Renal cortex interstitium (tissue), 11 donors: ENCODE measurements at regions not wholly inside any gene's neighbourhood (a gene's known extent, or its start where the extent isn't known, plus 50 kb on each side); places are given as distances from the start of the nearest gene placed in this dataset.

Experiments used
- DNase-seq, 11 donors: peaks; one replicate each; pipeline ENCODE4 v3.0.0-alpha.2; 2013; ENCODE audit warnings: low read depth in 9 of 11, low spot score in 4 of 11; ENCODE audit errors: extremely low read depth in 1 of 11

DNA sequence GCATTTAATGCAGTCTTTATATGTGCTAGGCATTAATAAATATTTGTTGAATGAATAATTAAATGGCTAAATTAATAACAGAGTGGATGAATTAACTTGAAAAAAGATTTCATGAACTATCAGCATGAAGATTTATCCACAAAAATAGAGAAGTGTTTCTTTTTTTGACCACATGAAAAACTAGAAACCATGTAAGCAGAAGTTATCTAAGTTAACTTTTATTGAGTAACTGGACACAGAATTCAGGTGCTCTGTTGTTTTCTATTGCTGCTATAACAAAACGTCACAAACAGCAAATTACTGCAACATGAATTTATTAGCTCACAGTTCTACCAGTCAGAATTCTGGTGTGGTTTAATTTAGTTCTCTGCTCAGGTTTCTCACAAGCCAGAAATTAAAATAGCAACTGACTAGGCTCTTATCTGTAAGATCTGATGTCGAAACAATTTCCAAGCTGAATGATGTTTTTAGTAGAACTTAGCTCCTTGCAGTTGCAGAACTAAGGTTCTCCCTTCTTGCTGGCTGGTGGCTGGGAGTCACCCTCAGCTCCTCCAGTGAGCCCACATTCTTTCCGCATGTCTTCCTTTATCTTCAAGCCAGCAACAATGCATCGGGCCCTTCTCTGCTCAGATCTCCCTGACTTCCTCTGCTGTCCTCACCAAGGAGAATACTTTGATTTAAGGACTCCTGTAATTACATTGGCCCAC, 810.2 kb upstream of the ALCAM start:
- no peak for DNase-seq

DNA sequence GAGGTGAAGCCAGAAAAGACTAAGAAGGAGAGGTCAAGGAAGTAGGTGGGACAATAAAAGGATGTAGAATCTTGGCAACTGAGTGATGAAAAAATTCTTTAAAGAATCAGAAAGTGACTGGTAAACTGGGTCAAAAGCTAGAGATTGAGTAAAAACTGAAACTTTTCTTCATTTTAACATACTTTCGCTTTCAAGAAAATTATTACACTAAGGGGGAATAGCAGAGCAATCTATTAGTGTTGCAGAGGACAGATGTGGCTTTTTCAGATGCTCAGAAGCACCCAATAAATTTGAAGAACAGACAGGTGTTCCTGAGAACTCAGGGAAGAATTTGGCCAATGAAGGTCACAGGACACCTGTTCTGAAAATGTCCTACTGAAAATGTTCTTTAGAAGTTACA, 805.4 kb upstream of the ALCAM start:
- DNase-seq, result no peak

DNA sequence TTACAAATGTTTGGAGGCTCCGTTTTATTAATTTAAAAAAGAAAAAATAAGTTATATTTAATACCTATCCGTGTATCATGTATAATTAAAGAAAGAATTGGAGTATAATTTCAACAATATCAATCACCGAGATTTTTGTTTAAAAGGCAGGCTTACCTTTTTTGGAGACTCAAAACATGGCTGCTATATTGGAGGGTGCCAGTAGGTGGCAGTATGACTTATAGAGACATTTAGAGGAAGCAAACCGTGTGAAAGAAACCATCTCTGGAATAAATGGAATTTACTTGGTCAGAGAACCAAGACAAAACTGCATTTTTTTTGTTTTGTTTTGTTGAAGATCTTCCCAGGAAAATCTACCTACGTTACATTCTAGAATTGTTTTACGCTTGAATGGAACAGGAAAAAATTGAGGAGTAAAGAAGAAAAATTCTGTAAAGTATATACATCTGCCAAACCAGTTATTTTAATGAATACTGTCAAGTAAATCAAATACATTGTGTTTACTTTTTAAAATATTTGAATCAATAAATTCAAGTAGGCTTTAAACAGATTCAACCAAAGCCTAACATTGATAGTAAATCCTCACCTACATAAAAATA, 802.6 kb upstream of the ALCAM start:
- DNase-seq, result peak in 2 of 11 donors; percentile 4 to 11

DNA sequence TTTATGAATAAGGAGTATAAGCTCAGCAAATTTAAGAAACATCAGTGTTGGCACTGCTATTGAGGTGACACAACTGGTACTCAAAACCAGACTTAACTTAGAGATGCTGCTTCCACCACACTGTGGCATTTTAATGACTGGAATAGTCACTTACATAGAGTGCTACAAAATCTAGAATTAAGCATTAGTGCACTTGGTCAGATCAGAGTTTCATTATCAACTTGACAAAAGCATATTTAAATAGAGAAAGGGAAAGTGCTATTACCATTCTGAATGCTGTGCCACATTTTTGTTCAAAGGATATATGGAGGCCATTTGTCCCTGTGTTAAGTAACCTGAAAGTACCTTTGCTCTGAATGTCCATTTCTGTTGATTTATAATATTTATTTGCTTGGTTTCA, 800.7 kb upstream of the ALCAM start:
- no peak for DNase-seq

DNA sequence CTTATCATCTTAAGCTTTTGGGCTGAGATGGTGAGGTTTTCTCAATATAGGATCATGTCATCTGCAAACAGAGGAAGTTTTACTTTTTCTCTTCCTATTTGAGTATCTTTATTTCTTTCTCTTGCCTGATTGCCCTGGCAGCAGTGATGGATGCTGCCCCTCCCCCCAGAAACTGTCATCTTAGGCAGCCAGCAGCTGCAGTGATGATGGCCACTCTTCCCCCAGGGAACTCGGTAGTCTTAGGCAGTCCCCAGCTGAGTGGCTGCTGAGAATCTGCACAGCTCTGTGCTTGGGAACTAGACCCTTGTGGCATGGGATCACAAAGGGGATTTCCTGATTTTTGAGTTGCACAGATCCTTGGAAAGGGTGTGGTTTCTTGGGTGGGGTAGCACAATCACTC, 791.1 kb upstream of the ALCAM start:
- no peak for DNase-seq

DNA sequence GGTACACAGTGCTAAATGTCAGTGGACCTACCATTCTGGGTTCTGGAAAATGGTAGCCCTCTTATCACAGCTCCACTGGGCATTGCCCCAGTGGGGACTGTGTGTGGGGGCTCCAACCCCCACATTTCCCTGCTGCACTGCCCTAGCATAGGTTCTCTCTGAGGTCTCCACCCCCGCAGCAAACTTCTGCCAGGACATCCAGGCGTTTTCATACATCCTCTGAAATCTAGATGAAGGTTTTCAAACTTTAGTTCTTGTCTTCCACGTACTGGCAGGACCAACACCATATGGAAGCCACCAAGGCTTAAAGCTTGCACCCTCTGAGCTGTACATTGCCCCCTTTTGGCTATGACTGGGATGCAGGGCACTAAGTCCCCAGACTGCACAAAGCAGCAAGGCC, 788.2 kb upstream of the ALCAM start:
- no peak for DNase-seq

DNA sequence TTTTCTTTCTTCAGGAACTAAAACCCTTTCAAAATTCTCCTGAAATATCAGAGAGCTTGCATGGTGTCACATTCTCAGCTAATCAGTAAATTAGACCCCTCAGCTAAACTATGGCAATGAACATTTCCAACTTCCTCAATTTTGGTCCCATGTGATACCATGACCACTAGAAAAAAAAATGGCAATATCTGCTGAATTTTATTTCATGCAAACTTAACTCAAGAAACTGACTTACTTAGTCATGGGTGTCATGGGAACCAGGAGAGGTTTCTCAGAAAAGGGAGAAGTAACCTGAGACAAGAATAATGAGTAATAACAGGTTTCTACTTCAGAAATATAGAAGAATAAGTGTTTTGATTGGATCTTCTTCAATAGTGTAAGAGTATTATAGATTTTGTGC, 784.6 kb upstream of the ALCAM start:
- no peak for DNase-seq

DNA sequence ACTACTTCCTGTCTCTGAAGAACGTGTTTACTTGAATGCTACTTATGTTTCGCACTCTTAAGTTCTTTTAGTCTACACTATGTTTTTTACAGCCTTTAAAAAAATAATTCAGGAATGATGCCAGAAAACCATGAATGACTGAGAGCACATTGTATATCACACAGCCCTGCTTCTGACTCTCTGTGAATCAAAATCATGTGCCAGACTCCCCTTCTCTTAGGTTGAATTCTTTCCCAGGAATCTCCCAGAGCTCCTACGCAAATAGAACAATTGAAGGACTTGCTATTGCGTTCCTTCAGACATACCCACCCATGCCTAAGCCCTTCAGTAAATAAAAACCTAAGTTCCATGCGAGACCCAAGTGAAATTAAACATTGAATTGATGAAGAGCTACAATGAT, 782.0 kb upstream of the ALCAM start:
- peak in 1 of 11 donors; percentile 0 for DNase-seq

DNA sequence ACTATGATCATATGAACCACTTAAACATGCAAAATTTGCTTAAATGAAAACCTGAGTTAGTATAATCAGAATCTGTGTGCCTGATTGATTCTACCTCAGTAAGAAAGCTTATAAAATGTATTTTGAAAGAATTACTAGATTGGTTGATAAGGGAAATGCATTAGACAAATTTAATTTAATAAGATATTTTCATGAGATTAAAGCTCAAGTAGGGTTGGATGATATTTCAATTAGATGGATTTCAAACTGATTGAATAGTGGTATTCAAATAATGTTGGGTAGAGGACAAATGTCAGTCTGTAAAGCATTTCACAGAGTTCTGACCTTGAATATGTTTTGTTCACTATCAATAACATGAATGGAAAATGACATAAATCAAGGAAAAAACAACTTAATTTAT, 780.4 kb upstream of the ALCAM start:
- no peak for DNase-seq

DNA sequence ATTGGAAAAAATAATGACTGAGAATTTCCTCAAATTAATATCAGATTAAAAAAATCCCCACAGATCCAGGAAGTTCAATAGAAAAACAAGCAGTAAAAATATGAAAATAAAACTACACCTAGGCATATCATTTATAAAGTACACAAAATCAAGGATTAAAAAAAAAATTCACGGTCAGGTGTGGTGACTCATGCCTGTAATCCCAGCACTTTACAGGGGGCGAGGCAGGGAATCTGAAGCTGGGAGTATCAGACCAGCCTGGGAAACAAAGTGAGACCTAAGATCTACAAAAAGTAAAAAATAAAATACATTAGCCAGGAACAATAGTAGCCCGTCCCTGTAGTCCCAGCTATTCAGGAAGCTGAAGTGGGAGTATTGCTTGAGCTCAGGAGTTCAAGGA, 778.3 kb upstream of the ALCAM start:
- DNase-seq, result no peak

DNA sequence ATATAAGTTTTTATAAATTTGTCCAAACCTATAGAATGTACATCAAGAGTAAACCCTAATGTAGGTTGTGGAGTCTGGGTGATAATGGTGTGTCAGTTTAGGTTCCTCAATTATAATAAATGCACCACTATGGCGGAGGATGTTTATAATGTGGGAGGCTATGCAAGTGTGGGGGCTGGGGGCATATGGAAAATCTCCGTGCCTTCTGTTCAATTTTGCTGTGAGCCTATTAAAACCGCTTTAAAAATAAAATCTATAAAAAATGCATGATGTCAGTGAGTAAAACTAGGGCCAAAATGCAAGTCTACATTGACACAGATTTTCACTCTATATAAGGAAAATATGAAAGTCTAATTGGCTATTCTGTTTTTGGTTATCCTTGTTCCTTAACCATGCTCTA, 774.9 kb upstream of the ALCAM start:
- DNase-seq, result no peak

DNA sequence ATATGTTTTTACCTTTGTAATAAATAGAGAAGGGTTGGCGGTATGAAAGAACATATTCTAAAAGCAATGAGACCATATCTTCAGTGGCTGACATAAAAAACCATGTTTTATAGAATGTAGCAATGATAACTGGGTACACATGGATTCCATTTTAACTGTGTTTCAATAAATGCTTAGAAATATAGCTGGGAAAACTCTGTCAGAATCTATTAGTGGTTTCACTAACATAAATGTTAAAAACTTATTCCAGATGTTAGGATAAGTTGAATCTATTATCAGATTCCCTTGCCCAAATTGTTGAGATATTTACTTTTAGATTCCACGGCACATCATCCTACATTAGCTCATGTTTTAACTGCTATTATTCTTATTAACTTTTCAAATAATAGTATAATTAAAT, 772.2 kb upstream of the ALCAM start:
- no peak for DNase-seq

DNA sequence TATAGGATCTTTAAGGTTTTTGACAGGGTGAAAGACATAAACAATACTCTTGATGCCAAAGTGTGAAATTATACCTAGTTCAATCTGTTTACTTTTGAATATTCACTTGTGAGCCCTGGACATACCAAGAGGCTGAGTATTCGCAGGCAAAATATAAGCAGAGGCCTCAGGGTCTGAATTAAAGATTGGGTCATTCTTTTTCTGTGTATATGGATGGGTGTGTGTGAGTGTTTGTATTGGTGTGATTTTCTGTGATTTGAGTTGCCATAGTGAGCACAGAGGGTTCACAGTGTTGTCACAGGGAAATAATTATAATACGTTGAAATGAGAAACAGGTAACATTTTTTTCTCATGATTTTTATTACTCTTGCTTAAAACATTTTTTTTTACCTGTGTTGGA, 770.7 kb upstream of the ALCAM start:
- no peak for DNase-seq

DNA sequence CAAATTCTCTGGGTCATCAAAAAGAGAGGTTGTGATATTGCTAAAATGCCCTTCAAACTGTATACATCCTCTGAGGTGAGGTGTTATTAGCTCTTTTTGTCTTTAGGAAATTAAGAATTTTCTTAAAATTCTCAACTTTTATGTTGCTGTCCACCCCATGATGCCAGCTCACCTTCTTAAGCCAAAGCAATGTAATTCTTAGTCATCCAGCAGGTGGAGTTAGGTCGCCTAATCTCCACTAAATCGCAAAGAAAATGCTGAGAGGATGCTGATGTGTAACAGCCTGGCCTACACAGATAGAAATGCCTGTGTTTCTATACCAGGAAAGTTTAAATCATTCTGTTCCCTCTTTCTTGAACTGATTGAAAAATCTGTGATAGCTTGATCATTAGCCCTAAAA, 770.2 kb upstream of the ALCAM start:
- DNase-seq, result peak in 9 of 11 donors; percentile 17 to 41 (median 26)

DNA sequence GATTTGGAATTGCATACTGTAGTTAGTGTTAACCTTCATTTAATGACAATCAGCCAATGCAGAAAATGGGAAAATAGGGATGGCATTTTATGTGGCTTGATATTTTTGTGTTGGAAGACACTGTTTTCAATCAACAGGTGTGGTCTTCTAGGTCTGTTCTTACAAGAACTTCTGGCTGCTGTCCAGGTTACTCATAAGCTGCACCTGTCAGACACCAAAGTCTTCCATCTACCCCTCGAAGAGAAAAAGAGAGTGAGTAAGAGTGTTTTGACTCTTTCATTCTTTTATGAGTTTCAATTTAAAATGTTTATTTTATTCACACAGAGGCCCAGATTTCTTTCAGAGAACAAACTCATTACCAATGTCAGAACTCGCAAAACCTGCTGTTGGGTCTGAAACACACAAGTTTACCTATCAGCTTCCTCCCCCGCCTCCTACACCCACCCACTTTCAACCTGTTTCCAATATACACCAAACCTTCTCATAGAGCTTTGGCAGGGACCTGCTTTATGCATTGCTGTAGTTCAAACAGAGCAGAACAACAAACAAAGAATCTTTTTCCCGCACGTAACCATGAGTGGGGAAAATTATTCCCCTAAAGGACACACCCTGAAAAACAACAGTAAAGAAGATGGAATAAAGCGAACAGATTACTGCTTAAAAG, 767.7 kb upstream of the ALCAM start:
- DNase-seq, result no peak

DNA sequence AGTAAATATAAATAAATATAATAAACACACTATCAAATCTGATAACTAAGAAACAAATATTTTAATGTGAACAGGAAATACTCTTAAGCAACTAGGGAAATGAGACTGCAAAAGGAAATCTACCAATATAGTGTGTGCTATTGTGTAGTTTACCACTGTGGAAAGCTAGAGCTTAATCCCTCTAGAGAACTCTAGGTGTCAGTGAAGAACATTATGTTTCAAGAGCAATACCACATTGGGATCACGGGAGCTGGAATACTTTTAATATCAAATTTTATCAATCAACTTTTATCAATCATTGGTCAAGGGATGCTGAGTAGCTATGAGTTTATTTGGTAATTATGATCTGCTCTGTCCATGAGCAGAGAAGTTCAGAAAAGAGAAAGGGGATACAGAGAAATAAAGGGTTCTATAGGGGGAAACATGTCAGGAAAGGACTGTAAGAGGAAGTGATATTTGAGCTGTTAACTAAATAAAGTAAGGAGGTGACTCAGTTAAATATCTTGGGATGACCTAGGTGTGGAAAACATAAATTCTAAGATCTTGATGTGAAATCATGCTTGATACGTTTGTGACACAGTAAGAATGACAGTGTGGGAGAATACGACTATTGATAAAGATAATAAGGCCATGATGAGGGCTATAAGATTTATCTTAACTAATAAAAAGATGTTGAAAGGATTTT, 762.2 kb upstream of the ALCAM start:
- peak in 2 of 11 donors; percentile 9 to 14 for DNase-seq

DNA sequence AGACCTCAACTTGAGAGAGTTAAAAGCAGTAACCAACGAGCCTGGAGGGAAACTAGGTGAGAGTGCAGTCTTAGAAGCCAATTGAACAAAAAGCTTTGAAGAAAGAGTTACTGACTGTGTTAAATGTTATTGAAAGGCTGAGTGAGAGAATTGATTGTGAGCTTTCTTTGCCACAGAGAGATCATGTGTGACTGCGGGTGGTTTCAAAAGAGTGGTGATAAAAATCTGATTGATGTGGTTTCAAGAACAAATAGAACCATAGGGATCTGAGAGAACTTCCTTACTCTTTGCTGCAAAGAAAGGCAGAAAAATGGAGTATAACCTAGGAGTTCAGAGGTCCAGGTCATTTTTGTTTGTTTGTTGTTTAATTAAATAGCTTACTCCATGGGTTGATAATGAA, 759.9 kb upstream of the ALCAM start:
- no peak for DNase-seq

DNA sequence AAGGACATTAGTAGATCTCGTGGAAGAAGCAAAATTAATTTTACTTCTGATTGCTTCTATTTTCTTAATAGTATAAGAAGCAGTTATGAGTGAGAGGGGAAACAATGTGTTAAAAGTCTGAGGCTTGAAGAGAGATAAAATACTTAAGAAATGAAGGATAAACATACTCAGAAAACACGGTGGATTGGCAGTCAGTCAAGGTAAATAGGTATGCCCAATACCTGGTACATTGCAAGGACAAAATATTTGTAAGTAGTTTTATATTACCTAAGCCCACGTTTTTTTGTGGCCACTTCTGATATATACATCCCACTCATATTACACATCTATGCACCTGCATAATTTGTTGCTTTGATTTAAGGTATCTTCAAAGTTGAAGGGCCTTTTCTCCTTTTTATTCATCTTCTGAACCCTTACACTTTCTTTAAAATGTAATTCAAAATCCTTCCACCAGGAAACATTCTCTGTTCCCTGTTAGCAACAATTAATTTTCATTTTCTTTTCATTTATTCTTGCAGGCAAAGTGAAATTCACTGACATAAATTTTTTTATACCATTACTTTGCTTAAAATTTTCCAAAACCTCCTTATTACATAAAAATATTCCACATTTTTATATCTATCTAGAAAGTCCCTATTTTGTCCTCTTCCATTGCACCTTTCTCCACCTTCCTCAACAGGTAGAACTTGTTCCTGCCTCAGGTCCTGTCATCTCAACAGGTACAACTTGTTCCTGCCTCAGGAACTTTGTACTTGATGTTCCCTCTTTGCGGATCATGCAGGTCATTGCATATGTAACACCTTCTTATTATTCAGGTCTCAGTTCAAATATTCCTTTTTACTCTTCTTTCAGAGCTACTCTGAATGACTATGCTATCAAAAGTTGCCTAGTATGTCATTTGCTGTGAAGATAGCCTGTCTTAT, 755.7 kb upstream of the ALCAM start:
- no peak for DNase-seq

DNA sequence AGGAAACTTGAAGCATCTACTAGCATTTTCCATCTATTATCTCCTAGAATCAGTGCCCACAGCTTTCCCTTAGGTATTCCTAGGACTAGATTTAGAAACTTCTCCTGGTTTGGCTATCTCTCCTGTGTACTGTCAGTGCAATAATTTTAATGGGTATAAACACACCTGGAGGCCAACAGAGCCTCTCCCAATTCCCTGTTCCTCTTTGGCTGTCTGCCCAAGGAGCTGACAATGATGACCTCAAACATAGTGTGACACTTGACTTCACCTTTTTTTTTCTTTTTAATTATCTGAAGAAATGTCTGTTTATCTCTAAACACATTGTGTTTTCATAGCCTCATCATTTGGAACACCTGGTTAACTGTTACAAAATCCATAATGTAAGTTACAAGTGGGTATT, 754.5 kb upstream of the ALCAM start:
- DNase-seq, result no peak
